ENCODE measurements at regions not wholly inside any gene's neighbourhood (a gene's known extent, or its start where the extent isn't known, plus 50 kb on each side); places are given as distances from the start of the nearest gene placed in this dataset.

- Histone ChIP-seq H3K18ac (ENCODE audit: extremely low read depth, low read length) (no peak overlapping the region), H3K9me3 (ENCODE audit: insufficient read depth in 2 of 2, low read depth in 1 of 2, low read length in 1 of 2) (no peaks in the 10 kb centered on the region), H3K56ac (replicated peaks; ENCODE audit: insufficient read length, low read depth, low read length) (no peak overlapping the region), H3K27ac (ENCODE audit: low read depth, low read length) (no peak overlapping the region), H3K9ac (replicated peaks in 1 of 4; ENCODE audit: extremely low read depth in 1 of 4, low read depth in 3 of 4, low read length in 3 of 4) (no peak overlapping the region), H4K8ac (ENCODE audit: extremely low read depth, insufficient read depth, low read length) (no peak overlapping the region), H2BK12ac (ENCODE audit: low read depth, low read length) (no peak overlapping the region), H3K4me3 (ENCODE audit: extremely low read depth in 1 of 4, insufficient read depth in 2 of 4, low read depth in 3 of 4, low read length in 4 of 4) (no peak overlapping the region), H4K5ac (ENCODE audit: insufficient read length, low read depth, low read length) (no peak overlapping the region), H3K14ac (ENCODE audit: insufficient read length) (no peak overlapping the region), H4K20me1 (replicated peaks in 1 of 2; ENCODE audit: control insufficient read depth in 1 of 2, insufficient read depth in 2 of 2, low read length in 2 of 2) (no peaks in the 10 kb centered on the region), H3K27me3 (replicated peaks in 1 of 4; ENCODE audit: control insufficient read depth in 3 of 4, extremely low read depth in 1 of 4, insufficient read depth in 3 of 4, low read length in 3 of 4) (no peaks in the 10 kb centered on the region), H2AK5ac (ENCODE audit: low read depth, low read length) (no peak overlapping the region), H4K91ac (replicated peaks; ENCODE audit: insufficient read length, low read length) (no peak overlapping the region), H3K79me1 (ENCODE audit: low read depth, low read length) (no peaks in the 10 kb centered on the region), H2BK120ac (replicated peaks; ENCODE audit: low read depth, low read length) (no peak overlapping the region), H3K4ac (replicated peaks; ENCODE audit: insufficient read length, low read depth, low read length) (no peak overlapping the region), H2BK5ac (ENCODE audit: low read depth, low read length) (no peak overlapping the region), H3K4me2 (ENCODE audit: insufficient read depth in 1 of 2, low read depth in 2 of 2, low read length in 2 of 2) (no peak overlapping the region), H2BK20ac (ENCODE audit: low read length) (no peak overlapping the region), H2AFZ (ENCODE audit: low read length) (no peak overlapping the region), H3K79me2 (ENCODE audit: control insufficient read depth in 1 of 2, insufficient read depth in 2 of 2, low read length in 2 of 2) (no peaks in the 10 kb centered on the region), H3K36me3 (ENCODE audit: control insufficient read depth in 2 of 4, insufficient read depth in 4 of 4, low read length in 3 of 4) (no peaks in the 10 kb centered on the region), H3K4me1 (replicated peaks in 1 of 4; ENCODE audit: control insufficient read depth in 3 of 4, insufficient read depth in 4 of 4, low read length in 3 of 4) (no peaks in the 10 kb centered on the region), H3K23me2 (ENCODE audit: low read depth, low read length) (no peaks in the 10 kb centered on the region), H3K23ac (ENCODE audit: insufficient read length) (no peak overlapping the region), H2BK15ac (ENCODE audit: low read length) (no peak overlapping the region)
- ChIA-PET POLR2A (ENCODE audit: partially characterized antibody) (no interaction called here), CTCF (ENCODE audit: partially characterized antibody) (no interaction called here)
- FAIRE-seq: no peak
- no peak for DNase-seq (ENCODE audit: low read depth in 1 of 2, low spot score in 2 of 2)
- TF ChIP-seq POLR2A (IDR thresholded peaks at IDR 0.05; ENCODE audit: control extremely low read depth in 1 of 2, low read depth in 2 of 2, low read length in 2 of 2): no peak
- no peak for TF ChIP-seq SIX5 (IDR thresholded peaks at IDR 0.05; ENCODE audit: low read depth, low read length)
- no peak for TF ChIP-seq CTBP2 (IDR thresholded peaks at IDR 0.05; ENCODE audit: borderline replicate concordance, insufficient read depth, insufficient read length, low read length)
- no peak for TF ChIP-seq SP4 (IDR thresholded peaks at IDR 0.05; ENCODE audit: low read length)
- TF ChIP-seq, protein P1, sequence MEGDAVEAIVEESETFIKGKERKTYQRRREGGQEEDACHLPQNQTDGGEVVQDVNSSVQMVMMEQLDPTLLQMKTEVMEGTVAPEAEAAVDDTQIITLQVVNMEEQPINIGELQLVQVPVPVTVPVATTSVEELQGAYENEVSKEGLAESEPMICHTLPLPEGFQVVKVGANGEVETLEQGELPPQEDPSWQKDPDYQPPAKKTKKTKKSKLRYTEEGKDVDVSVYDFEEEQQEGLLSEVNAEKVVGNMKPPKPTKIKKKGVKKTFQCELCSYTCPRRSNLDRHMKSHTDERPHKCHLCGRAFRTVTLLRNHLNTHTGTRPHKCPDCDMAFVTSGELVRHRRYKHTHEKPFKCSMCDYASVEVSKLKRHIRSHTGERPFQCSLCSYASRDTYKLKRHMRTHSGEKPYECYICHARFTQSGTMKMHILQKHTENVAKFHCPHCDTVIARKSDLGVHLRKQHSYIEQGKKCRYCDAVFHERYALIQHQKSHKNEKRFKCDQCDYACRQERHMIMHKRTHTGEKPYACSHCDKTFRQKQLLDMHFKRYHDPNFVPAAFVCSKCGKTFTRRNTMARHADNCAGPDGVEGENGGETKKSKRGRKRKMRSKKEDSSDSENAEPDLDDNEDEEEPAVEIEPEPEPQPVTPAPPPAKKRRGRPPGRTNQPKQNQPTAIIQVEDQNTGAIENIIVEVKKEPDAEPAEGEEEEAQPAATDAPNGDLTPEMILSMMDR (IDR thresholded peaks at IDR 0.05; ENCODE audit: control extremely low read depth in 1 of 3, insufficient read depth in 1 of 3, low read depth in 1 of 3, low read length in 3 of 3): no peak
- TF ChIP-seq CHD2 (IDR thresholded peaks at IDR 0.05; ENCODE audit: low read length): no peak
- TF ChIP-seq USF2 (IDR thresholded peaks at IDR 0.05; ENCODE audit: low read length): no peak
- no peak for TF ChIP-seq PHF8 (conservative IDR thresholded peaks at IDR 0.05; ENCODE audit: low read depth, low read length)
- no peak for TF ChIP-seq TAF1 (IDR thresholded peaks at IDR 0.05; ENCODE audit: low read depth, low read length)
- TF ChIP-seq KDM1A (IDR thresholded peaks at IDR 0.05; ENCODE audit: borderline replicate concordance, low read length): no peak
- TF ChIP-seq NANOG (IDR thresholded peaks at IDR 0.05; ENCODE audit: insufficient read depth, low read depth, low read length, poor library complexity, severe bottlenecking): no peak
- no peak for TF ChIP-seq JUN (IDR thresholded peaks at IDR 0.05; ENCODE audit: low read depth, low read length)
- no peak for TF ChIP-seq SUZ12 (IDR thresholded peaks at IDR 0.05; ENCODE audit: low read length)
- no peak for TF ChIP-seq POLR2AphosphoS5 (IDR thresholded peaks at IDR 0.05; ENCODE audit: low read depth, low read length)
Observed at GRCh38 chr6:120966321-120966720, 368.0 kb downstream of the TBC1D32 start.
